Epithelial cell of esophagus (primary cell): ENCODE measurements at regions not wholly inside any gene's neighbourhood (a gene's known extent, or its start where the extent isn't known, plus 50 kb on each side); places are given as distances from the start of the nearest gene placed in this dataset.

Source experiments
- DNase-seq: peaks from one replicate; pipeline ENCODE4 v3.0.0; 2010; ENCODE audit warnings: low read depth
- H3K4me3 ChIP-seq: 2 replicates; pipeline ENCODE4 v1.5.1; 2011; ENCODE audit warnings: mild to moderate bottlenecking, low read length, control low read depth
- CTCF ChIP-seq: IDR thresholded peaks from 2 replicates; pipeline ENCODE4 v1.5.1; 2011; ENCODE audit warnings: low read depth, mild to moderate bottlenecking, low read length, control low read depth, inconsistent platforms; ENCODE audit not compliant: insufficient read depth; ENCODE audit errors: missing control alignments

GRCh38 chr16:86022381-86022960 is 123.5 kb downstream of the IRF8 start:
- no peak for DNase-seq
- TF ChIP-seq CTCF, result no peak
- no peak overlapping the region for H3K4me3 ChIP-seq

GRCh38 chr16:86024210-86024609 is 125.2 kb downstream of the IRF8 start:
- no peak overlapping the region for H3K4me3 ChIP-seq
- no peak for DNase-seq
- TF ChIP-seq CTCF, result no peak

GRCh38 chr16:86025706-86026105 is 126.7 kb downstream of the IRF8 start:
- no peak for DNase-seq
- no peak for TF ChIP-seq CTCF
- H3K4me3 ChIP-seq, result no peak overlapping the region

GRCh38 chr16:86026171-86026910 is 127.4 kb downstream of the IRF8 start:
- no peak overlapping the region for H3K4me3 ChIP-seq
- TF ChIP-seq CTCF, result no peak
- no peak for DNase-seq

GRCh38 chr16:86026916-86027315 is 128.0 kb downstream of the IRF8 start:
- no peak overlapping the region for H3K4me3 ChIP-seq
- TF ChIP-seq CTCF, result no peak
- DNase-seq, result no peak

GRCh38 chr16:86027373-86028126 is 128.6 kb downstream of the IRF8 start:
- no peak for TF ChIP-seq CTCF
- DNase-seq, result no peak

More at GRCh38 chr16:86027373-86028126, 128.6 kb downstream of the IRF8 start:
- H3K4me3 ChIP-seq, result no peak overlapping the region
